Keratinocyte (primary cell): ENCODE measurements at regions not wholly inside any gene's neighbourhood (a gene's known extent, or its start where the extent isn't known, plus 50 kb on each side); places are given as distances from the start of the nearest gene placed in this dataset.

Source experiments
- DNase-seq: peaks from one replicate; pipeline ENCODE4 v3.0.0-alpha.2; 2011; ENCODE audit warnings: low read depth, missing footprints, low spot score
- FAIRE-seq: peaks from 2 replicates; lab custom pipeline; 2011; peaks lifted over from hg19 to GRCh38; lab: Jason Lieb, UNC
- H2AFZ ChIP-seq: 2 replicates; pipeline ENCODE4 v1.6.0; 2012; ENCODE audit warnings: low read length, control low read depth, inconsistent platforms; ENCODE audit not compliant: control insufficient read depth
- H3K27ac ChIP-seq: 2 replicates; pipeline ENCODE4 v1.5.1; 2011; ENCODE audit warnings: low read length; ENCODE audit not compliant: control insufficient read depth, insufficient read depth
- H3K27me3 ChIP-seq: 3 replicates; pipeline ENCODE4 v1.6.0; 2011; ENCODE audit warnings: low read length; ENCODE audit not compliant: control insufficient read depth, insufficient read depth; ENCODE audit errors: extremely low read depth
- H3K36me3 ChIP-seq, 2 experiments: 2 replicates in 1 of 2; 3 replicates in 1 of 2; pipeline ENCODE4 v1.5.1; 2011; ENCODE audit warnings: low read length in 2 of 2, mild to moderate bottlenecking in 1 of 2; ENCODE audit not compliant: control insufficient read depth in 2 of 2, insufficient read depth in 2 of 2; ENCODE audit errors: extremely low read depth in 1 of 2
- H3K4me1 ChIP-seq: 3 replicates; pipeline ENCODE4 v1.5.1; 2011; ENCODE audit warnings: low read length; ENCODE audit not compliant: control insufficient read depth, insufficient read depth; ENCODE audit errors: extremely low read depth
- H3K4me2 ChIP-seq: 3 replicates; pipeline ENCODE4 v1.6.0; 2011; ENCODE audit warnings: low read depth, low read length; ENCODE audit not compliant: control insufficient read depth, insufficient read depth; ENCODE audit errors: extremely low read depth
- H3K4me3 ChIP-seq, 3 experiments: fragments of 200-600 bp in 1 of 3; sonication (generic) in 1 of 3; 2 replicates in 2 of 3; 3 replicates in 1 of 3; pipeline ENCODE4 v1.5.1; 2011 to 2016; ENCODE audit warnings: low read length in 3 of 3, mild to moderate bottlenecking in 3 of 3, control low read depth in 2 of 3, inconsistent platforms in 1 of 3, low read depth in 1 of 3, mixed read lengths in 1 of 3, mixed run types in 1 of 3, moderate library complexity in 1 of 3; ENCODE audit not compliant: control insufficient read depth in 2 of 3, insufficient read depth in 2 of 3; ENCODE audit errors: extremely low read depth in 1 of 3
- H3K79me2 ChIP-seq: 2 replicates; pipeline ENCODE4 v1.6.0; 2012; ENCODE audit warnings: low read length; ENCODE audit not compliant: control insufficient read depth, insufficient read depth
- H3K9ac ChIP-seq: 3 replicates; pipeline ENCODE4 v1.6.0; 2011; ENCODE audit warnings: low read length; ENCODE audit not compliant: control insufficient read depth, insufficient read depth; ENCODE audit errors: extremely low read depth
- H3K9me1 ChIP-seq: 3 replicates; pipeline ENCODE4 v1.6.0; 2011; ENCODE audit warnings: low read length; ENCODE audit not compliant: control insufficient read depth, insufficient read depth; ENCODE audit errors: extremely low read depth
- H3K9me3 ChIP-seq: 2 replicates; pipeline ENCODE4 v1.5.1; 2012; ENCODE audit warnings: low read depth, low read length; ENCODE audit not compliant: control insufficient read depth
- H4K20me1 ChIP-seq: 3 replicates; pipeline ENCODE4 v1.6.0; 2011; ENCODE audit warnings: low read length; ENCODE audit not compliant: control insufficient read depth, insufficient read depth; ENCODE audit errors: extremely low read depth
- EZH2 ChIP-seq: IDR thresholded peaks from one replicate; pipeline ENCODE4 v1.6.1; 2012; ENCODE audit warnings: inconsistent platforms, mild to moderate bottlenecking, low read length, moderate library complexity
- dilution Hi-C: fragments of 300-500 bp; cut with MboI; formaldehyde crosslinking; loops from one replicate; pipeline ENCODE4 v1.7.0; 2020; ENCODE audit warnings: low sequenced_read_pairs; ENCODE audit not compliant: extremely low pct_ligation_motif_present
- TF ChIP-seq, protein P1 (sequence below), 3 experiments: IDR thresholded peaks in 1 of 3; conservative IDR thresholded peaks in 1 of 3; optimal IDR thresholded peaks in 1 of 3; 2 replicates in 2 of 3; 3 replicates in 1 of 3; pipeline versions ENCODE3 to v1.5.1; 2011; ENCODE audit warnings: low read length in 3 of 3, mild to moderate bottlenecking in 3 of 3, moderate library complexity in 2 of 3, control low read depth in 1 of 3, inconsistent platforms in 1 of 3; ENCODE audit not compliant: insufficient read depth in 2 of 3; ENCODE audit errors: extremely low read depth in 1 of 3

DNA sequence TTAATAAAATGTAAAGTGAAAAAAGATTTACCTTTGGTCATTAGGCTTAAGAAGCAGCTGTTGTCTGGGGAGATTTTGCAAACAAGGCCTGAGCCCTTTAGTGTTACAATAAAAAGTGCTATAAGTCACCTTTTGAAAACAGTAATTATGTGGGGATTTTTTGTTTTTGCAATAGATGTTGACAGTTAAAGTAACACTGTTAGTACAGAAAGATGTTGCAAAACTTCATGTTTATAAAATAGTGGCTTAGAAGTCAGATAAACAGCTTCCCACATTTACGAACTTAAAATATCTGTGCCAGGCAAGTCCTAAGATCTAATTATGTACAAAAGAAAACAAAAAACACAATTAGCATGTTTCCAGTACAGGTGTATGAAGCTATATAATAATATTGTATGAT, 138.0 kb upstream of the IRS2 start:
- FAIRE-seq: no peak
- H3K4me2 ChIP-seq: no peak overlapping the region
- no peaks in the 10 kb centered on the region for H3K36me3 ChIP-seq
- no peaks in the 10 kb centered on the region for H3K79me2 ChIP-seq
- TF ChIP-seq, protein P1, sequence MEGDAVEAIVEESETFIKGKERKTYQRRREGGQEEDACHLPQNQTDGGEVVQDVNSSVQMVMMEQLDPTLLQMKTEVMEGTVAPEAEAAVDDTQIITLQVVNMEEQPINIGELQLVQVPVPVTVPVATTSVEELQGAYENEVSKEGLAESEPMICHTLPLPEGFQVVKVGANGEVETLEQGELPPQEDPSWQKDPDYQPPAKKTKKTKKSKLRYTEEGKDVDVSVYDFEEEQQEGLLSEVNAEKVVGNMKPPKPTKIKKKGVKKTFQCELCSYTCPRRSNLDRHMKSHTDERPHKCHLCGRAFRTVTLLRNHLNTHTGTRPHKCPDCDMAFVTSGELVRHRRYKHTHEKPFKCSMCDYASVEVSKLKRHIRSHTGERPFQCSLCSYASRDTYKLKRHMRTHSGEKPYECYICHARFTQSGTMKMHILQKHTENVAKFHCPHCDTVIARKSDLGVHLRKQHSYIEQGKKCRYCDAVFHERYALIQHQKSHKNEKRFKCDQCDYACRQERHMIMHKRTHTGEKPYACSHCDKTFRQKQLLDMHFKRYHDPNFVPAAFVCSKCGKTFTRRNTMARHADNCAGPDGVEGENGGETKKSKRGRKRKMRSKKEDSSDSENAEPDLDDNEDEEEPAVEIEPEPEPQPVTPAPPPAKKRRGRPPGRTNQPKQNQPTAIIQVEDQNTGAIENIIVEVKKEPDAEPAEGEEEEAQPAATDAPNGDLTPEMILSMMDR (optimal IDR thresholded peaks at IDR 0.05 in 1 of 3, IDR thresholded peaks at IDR 0.05 in 1 of 3, conservative IDR thresholded peaks at IDR 0.05 in 1 of 3; ENCODE audit: extremely low read depth in 1 of 3, insufficient read depth in 2 of 3, low read length in 3 of 3): no peak
- TF ChIP-seq EZH2: no peak
- no peak overlapping the region for H3K4me3 ChIP-seq
- H2AFZ ChIP-seq: no peak overlapping the region
- H3K27me3 ChIP-seq: no peaks in the 10 kb centered on the region
- no peaks in the 10 kb centered on the region for H3K9me3 ChIP-seq
- H3K9ac ChIP-seq: no peak overlapping the region
- no peak for DNase-seq
- H3K9me1 ChIP-seq: no peaks in the 10 kb centered on the region
- no peaks in the 10 kb centered on the region for H4K20me1 ChIP-seq
- H3K4me1 ChIP-seq: peaks cover 3% of the 10 kb centered on the region
- no peak overlapping the region for H3K27ac ChIP-seq
- dilution Hi-C loops: no loop called here

DNA sequence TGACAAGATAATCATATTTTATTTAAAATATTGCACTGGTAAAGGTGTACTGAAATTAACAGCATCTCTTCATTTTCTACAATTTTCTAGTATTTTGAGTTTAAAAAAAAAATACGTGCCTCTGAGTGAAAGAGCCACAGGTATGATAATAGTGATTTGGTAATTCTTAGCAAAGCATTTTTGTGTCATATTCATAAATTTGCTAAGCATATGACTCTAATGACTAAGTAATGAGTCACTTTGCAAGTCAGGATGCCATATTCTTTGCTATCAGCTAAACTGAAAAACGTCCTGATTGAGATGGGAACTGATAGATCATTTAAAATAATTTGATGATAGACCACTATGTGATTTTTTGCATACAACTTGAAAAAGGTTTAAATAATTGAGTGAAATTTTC, 136.1 kb upstream of the IRS2 start:
- H3K27ac ChIP-seq: no peak overlapping the region
- DNase-seq (no peak), FAIRE-seq (no peak)
- H3K9ac ChIP-seq: no peak overlapping the region
- no peak overlapping the region for H3K4me3 ChIP-seq
- no peaks in the 10 kb centered on the region for H3K27me3 ChIP-seq
- no peak overlapping the region for H2AFZ ChIP-seq
- no peaks in the 10 kb centered on the region for H3K9me3 ChIP-seq
- no peaks in the 10 kb centered on the region for H4K20me1 ChIP-seq
- H3K36me3 ChIP-seq: no peaks in the 10 kb centered on the region
- no peaks in the 10 kb centered on the region for H3K79me2 ChIP-seq
- H3K9me1 ChIP-seq: no peaks in the 10 kb centered on the region
- H3K4me1 ChIP-seq: peaks cover 3% of the 10 kb centered on the region
- TF ChIP-seq, protein P1 (optimal IDR thresholded peaks at IDR 0.05 in 1 of 3, IDR thresholded peaks at IDR 0.05 in 1 of 3, conservative IDR thresholded peaks at IDR 0.05 in 1 of 3; ENCODE audit: extremely low read depth in 1 of 3, insufficient read depth in 2 of 3, low read length in 3 of 3): no peak
- TF ChIP-seq EZH2: no peak
- H3K4me2 ChIP-seq: no peak overlapping the region
- dilution Hi-C loops: no loop called here
